Prostate gland (tissue), 2 donors: ENCODE measurements at regions not wholly inside any gene's neighbourhood (a gene's known extent, or its start where the extent isn't known, plus 50 kb on each side); places are given as distances from the start of the nearest gene placed in this dataset.

Experiments used
- DNase-seq: peaks from one replicate; pipeline ENCODE4 v3.0.0-alpha.2; 2019; ENCODE audit warnings: low spot score
- H3K27ac ChIP-seq, 2 donors: fragments of 200-600 bp; sonication (generic); 2 replicates each; pipeline ENCODE4 v1.5.1; 2017 to 2019
- H3K27me3 ChIP-seq: fragments of 200-600 bp; sonication (generic); replicated peaks from 2 replicates; pipeline ENCODE4 v1.5.1; 2019; ENCODE audit not compliant: insufficient read depth
- H3K36me3 ChIP-seq, 2 donors: fragments of 200-600 bp; sonication (generic); 1 replicate in 1 of 2; 2 replicates in 1 of 2; pipeline versions ENCODE4 v1.5.1 to v1.8.1; 2017 to 2019
- H3K4me1 ChIP-seq: fragments of 200-600 bp; sonication (generic); replicated peaks from 2 replicates; pipeline ENCODE4 v1.5.1; 2019
- H3K4me3 ChIP-seq, 2 donors: fragments of 200-600 bp; sonication (generic); 2 replicates each; pipeline ENCODE4 v1.5.1; 2017 to 2019
- H3K9me3 ChIP-seq: fragments of 200-600 bp; sonication (generic); 2 replicates; pipeline ENCODE4 v1.5.1; 2017
- CTCF ChIP-seq, 4 experiments: fragments of 200-600 bp in 2 of 4; fragments of 450-650 bp in 2 of 4; sonication (generic) in 2 of 4; IDR thresholded peaks; 1 replicate in 3 of 4; 2 replicates in 1 of 4; pipeline ENCODE4 v1.5.1; 2016 to 2019; ENCODE audit warnings: antibody characterized with exemption in 4 of 4, mild to moderate bottlenecking in 2 of 4, moderate library complexity in 2 of 4
- POLR2A ChIP-seq: fragments of 450-650 bp; IDR thresholded peaks from one replicate; pipeline ENCODE4 v1.6.1; 2016; ENCODE audit warnings: antibody characterized with exemption, mild to moderate bottlenecking
- POLR2AphosphoS5 ChIP-seq: sonication (generic); formaldehyde crosslinking; IDR thresholded peaks from one replicate; pipeline ENCODE4 v1.6.1; 2017; ENCODE audit warnings: antibody characterized with exemption
- WGBS: methylation state at CpG from one replicate; pipeline ENCODE4 v1.1.5; 2018; 5-methylcytosine and 5-hydroxymethylcytosine counted together
- intact Hi-C: fragments of 100-400 bp; cut with DNase I; formaldehyde crosslinking; loops from one replicate; pipeline ENCODE4 v1.14.2; 2022

- H3K27me3 ChIP-seq, result no peaks in the 10 kb centered on the region
- TF ChIP-seq CTCF (IDR thresholded peaks at IDR 0.05), result no peak
- TF ChIP-seq POLR2AphosphoS5, result no peak
- TF ChIP-seq POLR2A, result no peak
- 89% methylated on average over 9 of the region's 9 CpGs for WGBS
- H3K4me3 ChIP-seq, result no peak overlapping the region
- H3K27ac ChIP-seq, result no peak overlapping the region
- no peaks in the 10 kb centered on the region for H3K4me1 ChIP-seq
- intact Hi-C loops, result no loop called here
- H3K36me3 ChIP-seq, result no peaks in the 10 kb centered on the region
- no peaks in the 10 kb centered on the region for H3K9me3 ChIP-seq
- DNase-seq, result no peak
Observed at GRCh38 chr20:21033817-21034216, 72.3 kb downstream of the LINC00237 start.

GRCh38 chr20:21031666-21032065 is 74.5 kb downstream of the LINC00237 start:
- DNase-seq, result no peak
- Histone ChIP-seq H3K27me3 (no peaks in the 10 kb centered on the region), H3K36me3 (no peaks in the 10 kb centered on the region), H3K9me3 (no peaks in the 10 kb centered on the region), H3K4me1 (no peaks in the 10 kb centered on the region), H3K27ac (no peak overlapping the region), H3K4me3 (no peak overlapping the region)
- intact Hi-C loops, result no loop called here
- WGBS, result 13% methylated on average over 1 of the region's 1 CpG
- TF ChIP-seq POLR2A (no peak), POLR2AphosphoS5 (no peak), CTCF (IDR thresholded peaks at IDR 0.05) (no peak)

GRCh38 chr20:21029341-21029740 is 76.8 kb downstream of the LINC00237 start:
- TF ChIP-seq CTCF (IDR thresholded peaks at IDR 0.05) (no peak), POLR2A (no peak), POLR2AphosphoS5 (no peak)
- no peak overlapping the region for H3K27ac ChIP-seq
- intact Hi-C loops, result no loop called here
- H3K4me3 ChIP-seq, result no peak overlapping the region
- no peaks in the 10 kb centered on the region for H3K9me3 ChIP-seq
- no peaks in the 10 kb centered on the region for H3K27me3 ChIP-seq
- no peaks in the 10 kb centered on the region for H3K4me1 ChIP-seq
- H3K36me3 ChIP-seq, result no peaks in the 10 kb centered on the region
- DNase-seq, result no peak
- 96% methylated on average over 3 of the region's 3 CpGs for WGBS

GRCh38 chr20:21028921-21029320 is 77.2 kb downstream of the LINC00237 start:
- Histone ChIP-seq H3K9me3 (no peaks in the 10 kb centered on the region), H3K4me3 (no peak overlapping the region), H3K4me1 (no peaks in the 10 kb centered on the region), H3K27me3 (no peaks in the 10 kb centered on the region), H3K36me3 (no peaks in the 10 kb centered on the region), H3K27ac (no peak overlapping the region)
- WGBS, result 39% methylated on average over 4 of the region's 4 CpGs
- intact Hi-C loops, result no loop called here
- no peak for DNase-seq
- TF ChIP-seq CTCF (IDR thresholded peaks at IDR 0.05), result no peak
- TF ChIP-seq POLR2A, result no peak
- no peak for TF ChIP-seq POLR2AphosphoS5

GRCh38 chr20:21028436-21028835 is 77.7 kb downstream of the LINC00237 start:
- 5% methylated on average over 3 of the region's 3 CpGs for whole genome bisulfite sequencing
- TF ChIP-seq POLR2A (no peak), POLR2AphosphoS5 (no peak), CTCF (IDR thresholded peaks at IDR 0.05) (no peak)
- H3K4me3 ChIP-seq, result no peak overlapping the region

More at GRCh38 chr20:21028436-21028835, 77.7 kb downstream of the LINC00237 start:
- Histone ChIP-seq H3K9me3 (no peaks in the 10 kb centered on the region), H3K36me3 (no peaks in the 10 kb centered on the region), H3K27me3 (no peaks in the 10 kb centered on the region), H3K4me1 (no peaks in the 10 kb centered on the region), H3K27ac (no peak overlapping the region)
- no peak for DNase-seq
- intact Hi-C loops, result no loop called here
